HepG2 (cell line): ENCODE measurements at regions not wholly inside any gene's neighbourhood (a gene's known extent, or its start where the extent isn't known, plus 50 kb on each side); places are given as distances from the start of the nearest gene placed in this dataset.

Experiments
- ERF ChIP-seq: IDR thresholded peaks from 2 replicates; pipeline ENCODE4 v1.6.1; 2018; ENCODE audit warnings: missing biosample characterization, missing genetic modification reagents
- GATAD1 ChIP-seq: IDR thresholded peaks from 2 replicates; pipeline ENCODE4 v1.6.1; 2016; ENCODE audit warnings: missing genetic modification reagents, missing compliant biosample characterization
- KDM5B ChIP-seq: sonication (generic); formaldehyde crosslinking; IDR thresholded peaks from 2 replicates; pipeline ENCODE4 v1.4.0; 2020; ENCODE audit warnings: missing genetic modification reagents, mild to moderate bottlenecking, borderline replicate concordance
- MAFG ChIP-seq: sonication (generic); formaldehyde crosslinking; IDR thresholded peaks from 2 replicates; pipeline ENCODE4 v1.5.1; 2020; ENCODE audit warnings: mild to moderate bottlenecking, missing genetic modification reagents
- NCOR1 ChIP-seq: fragments of 200-600 bp; sonication (generic); IDR thresholded peaks from 2 replicates; pipeline ENCODE4 v1.7.0; 2017; ENCODE audit warnings: antibody characterized with exemption, low read length, borderline replicate concordance
- NFE2L2 ChIP-seq: fragments of 150-350 bp; IDR thresholded peaks from 2 replicates; pipeline ENCODE4 v1.6.1; 2014; ENCODE audit warnings: low read length
- RBAK ChIP-seq: sonication (generic); formaldehyde crosslinking; IDR thresholded peaks from 2 replicates; pipeline ENCODE4 v1.5.1; 2020; ENCODE audit warnings: mild to moderate bottlenecking, missing genetic modification reagents
- RORA ChIP-seq: sonication (generic); formaldehyde crosslinking; IDR thresholded peaks from 2 replicates; pipeline ENCODE4 v1.5.0; 2020; ENCODE audit warnings: mild to moderate bottlenecking, missing genetic modification reagents, moderate library complexity
- SIX1 ChIP-seq: sonication (generic); formaldehyde crosslinking; IDR thresholded peaks from 2 replicates; pipeline ENCODE4 v1.4.0; 2020; ENCODE audit warnings: missing genetic modification reagents, borderline replicate concordance
- SP140L ChIP-seq: sonication (generic); formaldehyde crosslinking; IDR thresholded peaks from 2 replicates; pipeline ENCODE4 v1.4.0; 2020; ENCODE audit warnings: missing genetic modification reagents, borderline replicate concordance
- SRSF9 ChIP-seq: fragments of 200-400 bp; formaldehyde crosslinking; IDR thresholded peaks from 2 replicates; pipeline ENCODE4 v1.6.1; 2018; ENCODE audit warnings: borderline replicate concordance, mild to moderate bottlenecking, low read depth, low read length; ENCODE audit not compliant: insufficient read depth, poor library complexity, severe bottlenecking
- XBP1 ChIP-seq: sonication (generic); formaldehyde crosslinking; IDR thresholded peaks from 2 replicates; pipeline ENCODE4 v1.5.0; 2020; ENCODE audit warnings: missing genetic modification reagents
- YEATS4 ChIP-seq: sonication (generic); formaldehyde crosslinking; IDR thresholded peaks from 2 replicates; pipeline ENCODE4 v1.4.0; 2020; ENCODE audit warnings: missing genetic modification reagents, borderline replicate concordance
- ZKSCAN1 ChIP-seq: fragments of 150-350 bp; IDR thresholded peaks from 2 replicates; pipeline ENCODE4 v1.6.1; 2014; ENCODE audit warnings: low read length
- ZNF329 ChIP-seq: sonication (generic); formaldehyde crosslinking; IDR thresholded peaks from 2 replicates; pipeline ENCODE4 v1.9.0; 2021; ENCODE audit warnings: low read depth, mild to moderate bottlenecking, missing genetic modification reagents
- ZNF383 ChIP-seq: sonication (generic); formaldehyde crosslinking; IDR thresholded peaks from 2 replicates; pipeline ENCODE4 v1.4.0; 2020; ENCODE audit warnings: missing genetic modification reagents, mild to moderate bottlenecking, borderline replicate concordance
- ZNF468 ChIP-seq: sonication (generic); formaldehyde crosslinking; IDR thresholded peaks from 2 replicates; pipeline ENCODE4 v1.8.0; 2022; ENCODE audit warnings: mild to moderate bottlenecking, moderate library complexity, missing genetic modification reagents
- ZNF543 ChIP-seq: sonication (generic); formaldehyde crosslinking; IDR thresholded peaks from 2 replicates; pipeline ENCODE4 v1.4.0; 2020; ENCODE audit warnings: mild to moderate bottlenecking, missing genetic modification reagents
- ZNF562 ChIP-seq: sonication (generic); formaldehyde crosslinking; IDR thresholded peaks from 2 replicates; pipeline ENCODE4 v1.8.0; 2022; ENCODE audit warnings: missing genetic modification reagents, borderline replicate concordance
- ZNF563 ChIP-seq: sonication (generic); formaldehyde crosslinking; IDR thresholded peaks from 2 replicates; pipeline ENCODE4 v1.8.0; 2022; ENCODE audit warnings: mild to moderate bottlenecking, moderate library complexity, missing genetic modification reagents
- ZNF598 ChIP-seq: sonication (generic); formaldehyde crosslinking; IDR thresholded peaks from 2 replicates; pipeline ENCODE4 v1.5.1; 2020; ENCODE audit warnings: mild to moderate bottlenecking, missing genetic modification reagents, borderline replicate concordance
- ZNF614 ChIP-seq: IDR thresholded peaks from 2 replicates; pipeline ENCODE4 v1.6.1; 2018; ENCODE audit warnings: missing biosample characterization, missing genetic modification reagents, inconsistent platforms, borderline replicate concordance
- ZNF878 ChIP-seq: sonication (generic); formaldehyde crosslinking; IDR thresholded peaks from 2 replicates; pipeline ENCODE4 v1.8.1; 2023; ENCODE audit warnings: mild to moderate bottlenecking, missing genetic modification reagents, moderate library complexity
- ZSCAN21 ChIP-seq: sonication (generic); formaldehyde crosslinking; IDR thresholded peaks from 2 replicates; pipeline ENCODE4 v1.8.0; 2022; ENCODE audit warnings: mild to moderate bottlenecking, missing genetic modification reagents, moderate library complexity, borderline replicate concordance
- TF ChIP-seq, protein P1 (sequence below): sonication (generic); formaldehyde crosslinking; IDR thresholded peaks from 2 replicates; pipeline ENCODE4 v1.8.0; 2022; ENCODE audit warnings: mild to moderate bottlenecking, missing genetic modification reagents, borderline replicate concordance
- TF ChIP-seq, protein P2 (sequence below): IDR thresholded peaks from 2 replicates; pipeline ENCODE4 v1.6.1; 2016; ENCODE audit warnings: missing genetic modification reagents, missing compliant biosample characterization
- TF ChIP-seq, protein P3 (sequence below): sonication (generic); formaldehyde crosslinking; IDR thresholded peaks from 2 replicates; pipeline ENCODE4 v1.5.0; 2020; ENCODE audit warnings: mild to moderate bottlenecking, missing genetic modification reagents, borderline replicate concordance

DNA sequence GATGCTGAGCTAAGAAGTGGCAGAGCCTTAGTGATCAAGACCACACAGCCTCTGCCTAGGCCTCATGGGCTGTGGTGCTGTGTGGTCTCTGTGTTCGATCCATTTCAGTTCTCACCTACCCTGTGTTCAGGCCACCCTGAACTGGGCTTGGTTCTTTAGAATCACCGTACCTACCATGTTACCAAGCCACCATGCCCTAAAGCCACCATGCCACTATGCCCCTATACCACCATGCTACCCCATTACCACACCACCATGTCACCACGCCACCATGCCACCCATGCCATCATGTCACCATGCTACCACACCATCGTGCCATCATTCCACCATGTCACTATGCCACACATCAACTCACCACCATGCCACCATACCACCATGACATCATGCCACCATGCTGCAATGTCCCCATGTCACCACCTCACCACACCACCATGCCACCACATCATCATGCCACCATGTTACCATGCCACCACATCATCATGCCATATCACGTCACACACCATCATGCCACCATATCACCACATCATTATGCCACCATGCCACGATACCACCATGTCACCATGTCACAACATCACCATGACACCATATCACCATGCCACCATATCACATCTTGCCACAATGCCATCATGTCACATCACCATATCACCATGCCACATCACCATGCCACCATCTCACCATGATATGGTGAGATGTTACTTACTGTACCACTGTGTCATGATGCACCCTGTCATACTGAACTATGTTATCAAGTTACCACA lies 191.0 kb upstream of the ARL4C start (continued):
- TF ChIP-seq ZNF878 (CRISPR knock-in tag) (no peak), SRSF9 (no peak), NFE2L2 (no peak), ZNF543 (CRISPR knock-in tag) (no peak), ZKSCAN1 (no peak), ZNF614 (no peak), NCOR1 (no peak), ERF (CRISPR knock-in tag) (no peak), XBP1 (CRISPR knock-in tag) (no peak), ZNF598 (CRISPR knock-in tag) (peak; percentile 81; the same call in 1 of the 2 replicates), RORA (CRISPR knock-in tag) (no peak), SP140L (CRISPR knock-in tag) (no peak), KDM5B (0 out of 2 replicates have a peak, but pooled peaks have one; percentile 47), RBAK (CRISPR knock-in tag) (0 out of 2 replicates have a peak, but pooled peaks have one; percentile 33), GATAD1 (CRISPR knock-in tag) (no peak), YEATS4 (CRISPR knock-in tag) (no peak), ZNF329 (CRISPR knock-in tag) (no peak), ZNF383 (CRISPR knock-in tag) (no peak), ZSCAN21 (CRISPR knock-in tag) (peak; percentile 53; the same call in 1 of the 2 replicates), MAFG (no peak), ZNF563 (no peak), SIX1 (no peak), ZNF562 (CRISPR knock-in tag) (no peak; the same call in 1 of the 2 replicates), ZNF468 (CRISPR knock-in tag) (no peak; the same call in 1 of the 2 replicates)
- TF ChIP-seq, protein P1, sequence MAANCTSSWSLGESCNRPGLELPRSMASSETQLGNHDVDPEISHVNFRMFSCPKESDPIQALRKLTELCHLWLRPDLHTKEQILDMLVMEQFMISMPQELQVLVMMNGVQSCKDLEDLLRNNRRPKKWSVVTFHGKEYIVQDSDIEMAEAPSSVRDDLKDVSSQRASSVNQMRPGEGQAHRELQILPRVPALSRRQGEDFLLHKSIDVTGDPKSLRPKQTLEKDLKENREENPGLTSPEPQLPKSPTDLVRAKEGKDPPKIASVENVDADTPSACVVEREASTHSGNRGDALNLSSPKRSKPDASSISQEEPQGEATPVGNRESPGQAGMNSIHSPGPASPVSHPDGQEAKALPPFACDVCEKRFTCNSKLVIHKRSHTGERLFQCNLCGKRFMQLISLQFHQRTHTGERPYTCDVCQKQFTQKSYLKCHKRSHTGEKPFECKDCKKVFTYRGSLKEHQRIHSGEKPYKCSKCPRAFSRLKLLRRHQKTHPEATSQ (CRISPR knock-in tag): no peak; the same call in 1 of the 2 replicates
- TF ChIP-seq, protein P2, sequence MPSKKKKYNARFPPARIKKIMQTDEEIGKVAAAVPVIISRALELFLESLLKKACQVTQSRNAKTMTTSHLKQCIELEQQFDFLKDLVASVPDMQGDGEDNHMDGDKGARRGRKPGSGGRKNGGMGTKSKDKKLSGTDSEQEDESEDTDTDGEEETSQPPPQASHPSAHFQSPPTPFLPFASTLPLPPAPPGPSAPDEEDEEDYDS (CRISPR knock-in tag): no peak
- TF ChIP-seq, protein P3, sequence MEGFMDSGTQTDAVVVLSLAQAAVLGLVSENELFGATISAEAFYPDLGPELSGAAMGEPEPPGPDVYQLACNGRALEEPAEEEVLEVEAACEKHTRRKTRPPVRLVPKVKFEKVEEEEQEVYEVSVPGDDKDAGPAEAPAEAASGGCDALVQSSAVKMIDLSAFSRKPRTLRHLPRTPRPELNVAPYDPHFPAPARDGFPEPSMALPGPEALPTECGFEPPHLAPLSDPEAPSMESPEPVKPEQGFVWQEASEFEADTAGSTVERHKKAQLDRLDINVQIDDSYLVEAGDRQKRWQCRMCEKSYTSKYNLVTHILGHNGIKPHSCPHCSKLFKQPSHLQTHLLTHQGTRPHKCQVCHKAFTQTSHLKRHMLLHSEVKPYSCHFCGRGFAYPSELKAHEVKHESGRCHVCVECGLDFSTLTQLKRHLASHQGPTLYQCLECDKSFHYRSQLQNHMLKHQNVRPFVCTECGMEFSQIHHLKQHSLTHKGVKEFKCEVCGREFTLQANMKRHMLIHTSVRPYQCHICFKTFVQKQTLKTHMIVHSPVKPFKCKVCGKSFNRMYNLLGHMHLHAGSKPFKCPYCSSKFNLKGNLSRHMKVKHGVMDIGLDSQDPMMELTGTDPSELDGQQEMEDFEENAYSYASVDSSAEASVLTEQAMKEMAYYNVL: no peak
